WTC11 (cell line): ENCODE measurements at regions not wholly inside any gene's neighbourhood (a gene's known extent, or its start where the extent isn't known, plus 50 kb on each side); places are given as distances from the start of the nearest gene placed in this dataset.

ENCODE experiments used
- ATAC-seq: fragments of 200-7000 bp; cut with Tn5 transposase; 2 replicates; pipeline ENCODE4 v1.10.0; 2021; ENCODE audit warnings: mild to moderate bottlenecking, moderate library complexity
- CTCF ChIA-PET: fragments of 300-600 bp; sonication (Branson Sonifier 250); formaldehyde crosslinking; loops from one replicate; lab custom pipeline; 2021; ENCODE audit warnings: antibody characterized with exemption; lab: Charles Lee
- POLR2A ChIA-PET: fragments of 350-600 bp; sonication (Branson Sonifier 250); formaldehyde crosslinking; loops from one replicate; lab custom pipeline; 2021; ENCODE audit warnings: antibody characterized with exemption; lab: Charles Lee
- DNase-seq: peaks from one replicate; pipeline ENCODE4 v3.0.0; 2021; ENCODE audit warnings: low spot score
- H3K27ac Mint-ChIP-seq: 2 replicates; pipeline ENCODE4 v1.8.0; 2021; ENCODE audit warnings: mixed read lengths
- H3K27me3 Mint-ChIP-seq: 2 replicates; pipeline ENCODE4 v1.8.0; 2021; ENCODE audit warnings: low read depth, mild to moderate bottlenecking, moderate library complexity, mixed read lengths
- H3K36me3 Mint-ChIP-seq: 2 replicates; pipeline ENCODE4 v1.8.0; 2021; ENCODE audit warnings: mixed read lengths
- H3K4me1 Mint-ChIP-seq: 2 replicates; pipeline ENCODE4 v1.8.0; 2022; ENCODE audit warnings: mixed read lengths
- H3K4me3 Mint-ChIP-seq: 2 replicates; pipeline ENCODE4 v1.8.0; 2021; ENCODE audit warnings: mild to moderate bottlenecking, moderate library complexity, mixed read lengths
- H3K9me3 Mint-ChIP-seq: 2 replicates; pipeline ENCODE4 v1.8.0; 2021; ENCODE audit warnings: mixed read lengths
- ATF6 ChIP-seq: sonication (generic); formaldehyde crosslinking; IDR thresholded peaks from 2 replicates; pipeline ENCODE4 v1.8.1; 2023; ENCODE audit warnings: mild to moderate bottlenecking, missing genetic modification reagents
- CREM ChIP-seq: sonication (generic); formaldehyde crosslinking; IDR thresholded peaks from 2 replicates; pipeline ENCODE4 v1.8.1; 2022; ENCODE audit warnings: mild to moderate bottlenecking, missing genetic modification reagents, moderate library complexity
- E2F5 ChIP-seq: sonication (generic); formaldehyde crosslinking; IDR thresholded peaks from 2 replicates; pipeline ENCODE4 v1.8.1; 2022; ENCODE audit warnings: mild to moderate bottlenecking, moderate library complexity, missing genetic modification reagents
- EMX1 ChIP-seq: fragments of 250-450 bp; sonication (Bioruptor Pico); IDR thresholded peaks from 2 replicates; pipeline ENCODE4 v1.8.0; 2021; ENCODE audit warnings: mild to moderate bottlenecking
- ETV6 ChIP-seq: sonication (generic); formaldehyde crosslinking; IDR thresholded peaks from 2 replicates; pipeline ENCODE4 v1.8.1; 2022; ENCODE audit warnings: mild to moderate bottlenecking, missing genetic modification reagents
- FOXK1 ChIP-seq: sonication (generic); formaldehyde crosslinking; IDR thresholded peaks from 2 replicates; pipeline ENCODE4 v1.8.0; 2022; ENCODE audit warnings: mild to moderate bottlenecking, moderate library complexity, missing genetic modification reagents
- FOXP1 ChIP-seq: sonication (generic); formaldehyde crosslinking; IDR thresholded peaks from 2 replicates; pipeline ENCODE4 v1.8.0; 2022; ENCODE audit warnings: missing genetic modification reagents, mild to moderate bottlenecking, moderate library complexity, borderline replicate concordance
- FOXP4 ChIP-seq: sonication (generic); formaldehyde crosslinking; IDR thresholded peaks from 2 replicates; pipeline ENCODE4 v1.8.0; 2022; ENCODE audit warnings: mild to moderate bottlenecking, missing genetic modification reagents
- JAZF1 ChIP-seq: fragments of 250-450 bp; sonication (Bioruptor Pico); IDR thresholded peaks from 2 replicates; pipeline ENCODE4 v1.9.0; 2021; ENCODE audit warnings: moderate library complexity, mild to moderate bottlenecking, inconsistent platforms
- JUN ChIP-seq: sonication (generic); formaldehyde crosslinking; IDR thresholded peaks from 2 replicates; pipeline ENCODE4 v1.8.0; 2023; ENCODE audit warnings: mild to moderate bottlenecking, missing genetic modification reagents
- MAX ChIP-seq: sonication (generic); formaldehyde crosslinking; IDR thresholded peaks from 2 replicates; pipeline ENCODE4 v1.8.0; 2022; ENCODE audit warnings: mild to moderate bottlenecking, missing genetic modification reagents
- NR2C2 ChIP-seq: sonication (generic); formaldehyde crosslinking; IDR thresholded peaks from 2 replicates; pipeline ENCODE4 v1.8.0; 2022; ENCODE audit warnings: mild to moderate bottlenecking, missing genetic modification reagents
- ZNF263 ChIP-seq: sonication (generic); formaldehyde crosslinking; IDR thresholded peaks from 2 replicates; pipeline ENCODE4 v1.8.1; 2022; ENCODE audit warnings: low read depth, mild to moderate bottlenecking, moderate library complexity, missing genetic modification reagents
- ZNF317 ChIP-seq: sonication (generic); formaldehyde crosslinking; IDR thresholded peaks from 2 replicates; pipeline ENCODE4 v1.8.1; 2023; ENCODE audit warnings: low read depth, mild to moderate bottlenecking, moderate library complexity, missing genetic modification reagents, borderline replicate concordance
- ZNF423 ChIP-seq: fragments of 250-450 bp; sonication (Bioruptor Pico); IDR thresholded peaks from 2 replicates; pipeline ENCODE4 v2.1.2; 2022; ENCODE audit warnings: mild to moderate bottlenecking, moderate library complexity
- ZSCAN18 ChIP-seq: fragments of 250-450 bp; sonication (Bioruptor Pico); IDR thresholded peaks from 2 replicates; pipeline ENCODE4 v2.1.2; 2022; ENCODE audit warnings: mild to moderate bottlenecking, moderate library complexity

GRCh38 chr3:193868590-193868989 lies 267.4 kb upstream of the HES1 start:
- TF ChIP-seq ZNF317 (CRISPR knock-in tag) (no peak), ATF6 (CRISPR knock-in tag) (no peak), CREM (CRISPR knock-in tag) (no peak), NR2C2 (no peak), JAZF1 (CRISPR knock-in tag) (no peak), ZNF263 (CRISPR knock-in tag) (no peak)
- H3K36me3 Mint-ChIP-seq = no peaks in the 10 kb centered on the region
- DNase-seq = no peak
- peaks cover 47% of the 10 kb centered on the region for H3K27me3 Mint-ChIP-seq
- no peaks in the 10 kb centered on the region for H3K9me3 Mint-ChIP-seq
- ATAC-seq = no peak
- no peak overlapping the region for H3K27ac Mint-ChIP-seq
- no peak overlapping the region for H3K4me3 Mint-ChIP-seq
- H3K4me1 Mint-ChIP-seq = peaks cover 34% of the 10 kb centered on the region
- CTCF ChIA-PET = interaction anchor here (1.2 kb wide), 1 partner anchor 447 kb away, joined by 3 read pairs; no protein-coding TSS in a partner anchor
- POLR2A ChIA-PET = interaction anchor here (0.6 kb wide), 1 partner anchor 49 kb away, joined by 3 read pairs; no protein-coding TSS in a partner anchor

- no peaks in the 10 kb centered on the region for H3K9me3 Mint-ChIP-seq
- ATAC-seq = peak; percentile 82
- peak; percentile 58 for DNase-seq
- H3K27me3 Mint-ChIP-seq = peaks cover 47% of the 10 kb centered on the region
- no peaks in the 10 kb centered on the region for H3K36me3 Mint-ChIP-seq
- TF ChIP-seq ZNF423 = peak; percentile 45; the same call in 1 of the 2 replicates
- TF ChIP-seq EMX1 (CRISPR knock-in tag) = no peak
- TF ChIP-seq E2F5 (CRISPR knock-in tag) = 0 out of 2 replicates have a peak, but pooled peaks have one; percentile 0
- 0 out of 2 replicates have a peak, but pooled peaks have one; percentile 22 for TF ChIP-seq FOXK1 (CRISPR knock-in tag)
- TF ChIP-seq FOXP1 (CRISPR knock-in tag) = no peak
- 0 out of 2 replicates have a peak, but pooled peaks have one; percentile 29 for TF ChIP-seq MAX (CRISPR knock-in tag)
- TF ChIP-seq FOXP4 (CRISPR knock-in tag) = peak; percentile 37; the same call in 1 of the 2 replicates
- no peak for TF ChIP-seq JUN (CRISPR knock-in tag)
- no peak for TF ChIP-seq ZSCAN18 (CRISPR knock-in tag)
- peak; percentile 49; the same call in 1 of the 2 replicates for TF ChIP-seq ETV6 (CRISPR knock-in tag)
- ChIA-PET POLR2A (interaction anchor here (0.6 to 0.7 kb wide), 2 partner anchors 50 to 228 kb away, joined by 3 read pairs; no protein-coding TSS in a partner anchor), CTCF (interaction anchor here (0.6 to 1.2 kb wide), 2 partner anchors 212 to 446 kb away, joined by 3 read pairs; no protein-coding TSS in a partner anchor)
- H3K4me1 Mint-ChIP-seq = peaks cover 40% of the 10 kb centered on the region
- H3K4me3 Mint-ChIP-seq = peak overlapping the region; percentile 21; the same call in 1 of the 2 replicates
- no peak overlapping the region for H3K27ac Mint-ChIP-seq
Measured at GRCh38 chr3:193869221-193870201, 266.4 kb upstream of the HES1 start.
